Sigmoid colon (tissue), 6 donors: ENCODE measurements at regions not wholly inside any gene's neighbourhood (a gene's known extent, or its start where the extent isn't known, plus 50 kb on each side); places are given as distances from the start of the nearest gene placed in this dataset.

Experiments used
- DNase-seq: peaks from one replicate; pipeline ENCODE4 v3.0.0-alpha.2; 2019
- H3K27ac ChIP-seq, 4 donors: fragments of 200-600 bp; sonication (generic); one replicate each; pipeline ENCODE4 v1.5.1; 2016 to 2019; ENCODE audit warnings: mild to moderate bottlenecking in 1 of 4
- H3K27me3 ChIP-seq, 3 donors: fragments of 200-600 bp; sonication (generic); one replicate each; pipeline ENCODE4 v1.5.1; 2019; ENCODE audit warnings: mild to moderate bottlenecking in 1 of 3
- H3K36me3 ChIP-seq, 4 donors: fragments of 200-600 bp; sonication (generic); one replicate each; pipeline ENCODE4 v1.5.1; 2016 to 2019
- H3K4me1 ChIP-seq, 4 donors: fragments of 200-600 bp; sonication (generic); one replicate each; pipeline ENCODE4 v1.5.1; 2017 to 2019
- H3K4me3 ChIP-seq, 4 donors: fragments of 200-600 bp; sonication (generic); one replicate each; pipeline ENCODE4 v1.5.1; 2017 to 2019; ENCODE audit warnings: mild to moderate bottlenecking in 2 of 4, moderate library complexity in 1 of 4
- H3K9me3 ChIP-seq, 4 donors: fragments of 200-600 bp in 3 of 4; sonication (generic) in 3 of 4; one replicate each; pipeline versions ENCODE4 v1.5.1 to v1.6.1; 2013 to 2019
- EP300 ChIP-seq, 4 donors: sonication (generic); formaldehyde crosslinking; IDR thresholded peaks; one replicate each; pipeline ENCODE4 v1.6.1; 2017; ENCODE audit warnings: antibody characterized with exemption in 4 of 4
- POLR2A ChIP-seq, 2 donors: fragments of 450-650 bp; IDR thresholded peaks; one replicate each; pipeline ENCODE4 v1.6.1; 2016; ENCODE audit warnings: antibody characterized with exemption in 2 of 2, mild to moderate bottlenecking in 2 of 2, moderate library complexity in 2 of 2
- POLR2AphosphoS5 ChIP-seq, 4 donors: sonication (generic); formaldehyde crosslinking; IDR thresholded peaks; one replicate each; pipeline ENCODE4 v1.6.1; 2017; ENCODE audit warnings: antibody characterized with exemption in 4 of 4
- WGBS, 2 donors: extraction: QIAGEN DNeasy Blood & Tissue Kit; methylation state at CpG; one replicate each; pipeline ENCODE4 v1.1.7; 2013; 5-methylcytosine and 5-hydroxymethylcytosine counted together
- intact Hi-C: fragments of 100-400 bp; cut with DNase I; formaldehyde crosslinking; loops from one replicate; pipeline ENCODE4 v1.15.1; 2023
- TF ChIP-seq, protein P1 (sequence below), 4 experiments: fragments of 450-650 bp in 3 of 4; fragments of 200-600 bp in 1 of 4; IDR thresholded peaks; one replicate each; pipeline ENCODE4 v1.5.1; 2016 to 2019; ENCODE audit warnings: antibody characterized with exemption in 4 of 4, mild to moderate bottlenecking in 3 of 4, moderate library complexity in 2 of 4
- donor health status: healthy with polysubstance abuse.
- donor health status: healthy.

DNA sequence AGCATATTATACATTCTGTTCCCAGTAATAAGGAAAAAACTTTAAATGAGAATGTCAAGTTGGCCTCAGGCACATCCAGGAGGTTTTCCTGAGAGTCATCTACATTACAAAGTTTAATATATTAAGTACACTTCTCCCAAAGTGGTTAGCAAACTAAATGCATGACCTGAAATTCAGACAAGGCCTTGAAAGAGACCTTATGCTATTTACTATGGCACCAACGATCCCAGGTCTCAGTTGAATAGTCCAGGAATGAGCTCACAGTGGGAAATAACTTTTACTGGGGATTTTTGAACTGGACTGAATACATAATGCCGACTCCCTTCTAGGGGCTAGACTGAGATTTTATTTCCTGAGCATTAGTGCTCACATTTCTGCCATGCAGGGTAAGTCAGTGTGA lies 1577.5 kb upstream of the PCDH7 start:
- Histone ChIP-seq H3K9me3 (no peaks in the 10 kb centered on the region), H3K27me3 (no peaks in the 10 kb centered on the region), H3K4me1 (no peaks in the 10 kb centered on the region), H3K4me3 (no peak overlapping the region), H3K27ac (no peak overlapping the region), H3K36me3 (no peaks in the 10 kb centered on the region)
- DNase-seq, result no peak
- WGBS, 2 donors, result 38 to 70% methylated on average over 2 of the region's 2 CpGs
- TF ChIP-seq EP300 (IDR thresholded peaks at IDR 0.05) (no peak), POLR2A (IDR thresholded peaks at IDR 0.05) (no peak), POLR2AphosphoS5 (IDR thresholded peaks at IDR 0.05) (no peak)
- TF ChIP-seq, protein P1, sequence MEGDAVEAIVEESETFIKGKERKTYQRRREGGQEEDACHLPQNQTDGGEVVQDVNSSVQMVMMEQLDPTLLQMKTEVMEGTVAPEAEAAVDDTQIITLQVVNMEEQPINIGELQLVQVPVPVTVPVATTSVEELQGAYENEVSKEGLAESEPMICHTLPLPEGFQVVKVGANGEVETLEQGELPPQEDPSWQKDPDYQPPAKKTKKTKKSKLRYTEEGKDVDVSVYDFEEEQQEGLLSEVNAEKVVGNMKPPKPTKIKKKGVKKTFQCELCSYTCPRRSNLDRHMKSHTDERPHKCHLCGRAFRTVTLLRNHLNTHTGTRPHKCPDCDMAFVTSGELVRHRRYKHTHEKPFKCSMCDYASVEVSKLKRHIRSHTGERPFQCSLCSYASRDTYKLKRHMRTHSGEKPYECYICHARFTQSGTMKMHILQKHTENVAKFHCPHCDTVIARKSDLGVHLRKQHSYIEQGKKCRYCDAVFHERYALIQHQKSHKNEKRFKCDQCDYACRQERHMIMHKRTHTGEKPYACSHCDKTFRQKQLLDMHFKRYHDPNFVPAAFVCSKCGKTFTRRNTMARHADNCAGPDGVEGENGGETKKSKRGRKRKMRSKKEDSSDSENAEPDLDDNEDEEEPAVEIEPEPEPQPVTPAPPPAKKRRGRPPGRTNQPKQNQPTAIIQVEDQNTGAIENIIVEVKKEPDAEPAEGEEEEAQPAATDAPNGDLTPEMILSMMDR (IDR thresholded peaks at IDR 0.05), result no peak
- intact Hi-C loops, result no loop called here

DNA sequence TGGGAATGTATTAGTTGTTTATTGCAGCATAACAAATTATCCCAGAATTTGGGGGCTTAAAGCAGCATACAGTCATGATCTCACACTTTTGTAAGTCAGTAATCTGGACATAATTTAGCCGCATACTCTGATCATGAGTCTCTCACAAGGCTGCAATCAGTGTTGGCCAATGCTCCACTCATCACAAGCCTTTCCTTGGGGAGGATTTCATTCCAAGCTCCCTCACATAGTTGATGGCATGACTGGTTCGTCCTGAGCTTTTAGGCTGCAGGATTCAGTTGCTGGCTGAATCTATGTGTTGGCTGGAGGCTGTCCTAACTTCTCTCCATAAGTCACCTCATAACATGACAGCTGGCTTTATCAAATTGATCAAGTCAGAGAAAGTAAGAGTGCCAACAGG lies 1568.6 kb upstream of the PCDH7 start:
- no peaks in the 10 kb centered on the region for H3K9me3 ChIP-seq
- H3K4me3 ChIP-seq, result no peak overlapping the region
- no peaks in the 10 kb centered on the region for H3K27me3 ChIP-seq
- intact Hi-C loops, result no loop called here
- DNase-seq, result no peak
- no peaks in the 10 kb centered on the region for H3K36me3 ChIP-seq
- no peaks in the 10 kb centered on the region for H3K4me1 ChIP-seq
- 56 to 78% methylated on average over 2 of the region's 2 CpGs for WGBS, 2 donors
- H3K27ac ChIP-seq, result no peak overlapping the region
- TF ChIP-seq POLR2AphosphoS5 (IDR thresholded peaks at IDR 0.05), result no peak
- TF ChIP-seq, protein P1 (IDR thresholded peaks at IDR 0.05), result no peak
- no peak for TF ChIP-seq EP300 (IDR thresholded peaks at IDR 0.05)
- TF ChIP-seq POLR2A (IDR thresholded peaks at IDR 0.05), result no peak

DNA sequence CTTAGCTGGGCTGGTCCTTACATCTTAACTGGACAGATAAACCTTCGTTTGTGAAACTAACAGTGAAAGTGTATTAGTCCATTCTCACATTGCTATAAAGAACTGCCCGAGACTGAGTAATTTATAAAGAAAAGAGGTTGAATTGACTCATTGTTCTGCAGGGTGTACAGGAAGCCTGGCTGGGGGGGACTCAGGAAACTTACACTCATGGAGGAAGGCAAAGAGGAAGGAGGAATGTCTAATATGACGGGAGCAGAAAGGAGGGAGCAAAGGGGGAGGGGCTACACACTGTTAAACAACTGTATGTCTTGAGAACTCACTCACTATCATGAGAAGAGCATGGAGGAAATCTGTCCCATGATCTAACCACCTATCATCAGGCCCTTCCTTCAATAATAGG lies 1566.5 kb upstream of the PCDH7 start:
- no peaks in the 10 kb centered on the region for H3K4me1 ChIP-seq
- no peaks in the 10 kb centered on the region for H3K36me3 ChIP-seq
- WGBS, 2 donors, result 34 to 41% methylated on average over 3 of the region's 3 CpGs
- no peak for TF ChIP-seq EP300 (IDR thresholded peaks at IDR 0.05)
- no peak for TF ChIP-seq POLR2AphosphoS5 (IDR thresholded peaks at IDR 0.05)
- TF ChIP-seq, protein P1 (IDR thresholded peaks at IDR 0.05), result no peak
- no peak for TF ChIP-seq POLR2A (IDR thresholded peaks at IDR 0.05)
- H3K4me3 ChIP-seq, result no peak overlapping the region
- no peak for DNase-seq
- intact Hi-C loops, result no loop called here
- H3K27ac ChIP-seq, result no peak overlapping the region
- H3K27me3 ChIP-seq, result no peaks in the 10 kb centered on the region
- no peaks in the 10 kb centered on the region for H3K9me3 ChIP-seq

DNA sequence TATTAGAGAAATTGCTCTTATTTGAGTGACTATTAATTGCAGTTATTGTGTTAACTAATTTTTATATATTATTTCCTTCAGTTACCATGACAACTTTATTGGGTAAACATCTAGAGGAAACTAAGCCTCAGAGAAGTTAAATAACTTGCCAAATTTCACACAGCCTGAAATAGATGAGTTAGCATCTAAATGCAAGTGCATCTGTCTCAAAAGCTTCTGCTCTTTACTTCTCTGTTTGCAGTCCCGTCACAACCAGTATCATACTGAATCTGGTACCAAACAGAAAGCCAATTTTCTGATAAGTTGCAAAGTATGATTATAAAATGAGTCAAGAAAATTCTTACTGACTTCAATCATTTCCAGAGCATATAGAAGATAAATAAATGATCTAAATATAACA lies 1544.9 kb upstream of the PCDH7 start:
- Histone ChIP-seq H3K4me1 (no peaks in the 10 kb centered on the region), H3K36me3 (no peaks in the 10 kb centered on the region), H3K9me3 (no peaks in the 10 kb centered on the region), H3K27me3 (no peaks in the 10 kb centered on the region), H3K27ac (no peak overlapping the region), H3K4me3 (no peak overlapping the region)
- DNase-seq, result no peak
- TF ChIP-seq POLR2AphosphoS5 (IDR thresholded peaks at IDR 0.05) (no peak), POLR2A (IDR thresholded peaks at IDR 0.05) (no peak), EP300 (IDR thresholded peaks at IDR 0.05) (no peak)
- TF ChIP-seq, protein P1 (IDR thresholded peaks at IDR 0.05), result no peak
- WGBS, 2 donors, result 76 to 79% methylated on average over 1 of the region's 1 CpG
- intact Hi-C loops, result no loop called here

DNA sequence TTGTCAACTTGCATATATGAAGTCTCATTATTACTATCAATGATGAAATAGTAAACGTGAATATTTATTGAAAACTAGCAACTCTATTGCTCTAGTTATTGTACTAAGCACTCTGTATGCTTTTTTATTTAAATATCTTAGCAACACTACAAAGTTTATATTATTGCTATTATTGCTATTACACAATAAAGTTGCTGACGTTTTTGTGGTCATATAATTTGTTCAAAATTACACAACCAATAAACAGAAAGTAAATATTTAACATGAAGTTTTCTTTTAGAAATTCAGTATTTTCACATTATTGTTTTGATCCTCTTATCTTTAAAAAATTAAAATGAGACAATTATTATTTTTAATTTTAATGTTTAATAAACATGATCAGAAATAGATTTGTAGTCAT lies 1521.1 kb upstream of the PCDH7 start:
- no peak for TF ChIP-seq POLR2AphosphoS5 (IDR thresholded peaks at IDR 0.05)
- TF ChIP-seq, protein P1 (IDR thresholded peaks at IDR 0.05), result no peak
- no peak for TF ChIP-seq POLR2A (IDR thresholded peaks at IDR 0.05)
- no peak for TF ChIP-seq EP300 (IDR thresholded peaks at IDR 0.05)
- H3K27ac ChIP-seq, result no peak overlapping the region
- H3K36me3 ChIP-seq, result no peaks in the 10 kb centered on the region
- no peak for DNase-seq
- H3K27me3 ChIP-seq, result no peaks in the 10 kb centered on the region
- no peaks in the 10 kb centered on the region for H3K4me1 ChIP-seq
- no peaks in the 10 kb centered on the region for H3K9me3 ChIP-seq
- 39 to 64% methylated on average over 2 of the region's 2 CpGs for WGBS, 2 donors
- intact Hi-C loops, result no loop called here
- no peak overlapping the region for H3K4me3 ChIP-seq
